AG04449 (cell line): ENCODE measurements at regions not wholly inside any gene's neighbourhood (a gene's known extent, or its start where the extent isn't known, plus 50 kb on each side); places are given as distances from the start of the nearest gene placed in this dataset.

ENCODE experiments used
- CTCF ChIA-PET: fragments of 350-600 bp; formaldehyde crosslinking; extraction: SDS; loops from one replicate; lab custom pipeline; 2021; ENCODE audit warnings: antibody characterized with exemption; lab: Yijun Ruan, JAX
- POLR2A ChIA-PET: fragments of 400-600, 350-600 bp; formaldehyde crosslinking; extraction: SDS; loops from one replicate; lab custom pipeline; 2020; ENCODE audit warnings: antibody characterized with exemption, inconsistent platforms; lab: Yijun Ruan, JAX
- DNase-seq: peaks from one replicate; pipeline ENCODE4 v3.0.0-alpha.2; 2010; ENCODE audit warnings: low read depth, low spot score
- H3K4me3 ChIP-seq: 2 replicates; pipeline ENCODE4 v1.5.1; 2011; ENCODE audit warnings: low read depth, mild to moderate bottlenecking, control low read depth, low read length
- TF ChIP-seq, protein P1 (sequence below): IDR thresholded peaks from one replicate; pipeline ENCODE4 v1.5.1; 2011; ENCODE audit warnings: mild to moderate bottlenecking, moderate library complexity, low read length, control low read depth, inconsistent platforms; ENCODE audit not compliant: insufficient read depth; ENCODE audit errors: missing control alignments

DNA sequence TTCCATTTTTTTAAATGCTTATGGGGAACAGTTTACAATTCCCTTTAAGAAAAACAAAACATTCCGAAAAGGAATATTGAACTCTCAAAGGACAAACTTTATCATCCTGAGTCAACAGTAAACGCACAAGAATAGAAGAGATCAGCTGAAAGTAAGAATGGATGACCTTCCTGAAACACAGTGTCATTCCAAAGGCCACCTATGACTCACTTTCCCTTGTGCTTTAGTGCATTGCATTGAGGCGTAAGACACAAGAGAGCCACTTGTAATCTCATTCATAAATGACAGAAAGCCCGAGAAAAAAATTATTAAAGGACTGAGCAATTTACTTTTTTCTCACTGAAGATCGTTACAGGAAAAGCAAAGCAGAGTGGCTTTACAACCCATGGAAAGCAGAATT lies 1062.4 kb upstream of the DIAPH2 start:
- TF ChIP-seq, protein P1, sequence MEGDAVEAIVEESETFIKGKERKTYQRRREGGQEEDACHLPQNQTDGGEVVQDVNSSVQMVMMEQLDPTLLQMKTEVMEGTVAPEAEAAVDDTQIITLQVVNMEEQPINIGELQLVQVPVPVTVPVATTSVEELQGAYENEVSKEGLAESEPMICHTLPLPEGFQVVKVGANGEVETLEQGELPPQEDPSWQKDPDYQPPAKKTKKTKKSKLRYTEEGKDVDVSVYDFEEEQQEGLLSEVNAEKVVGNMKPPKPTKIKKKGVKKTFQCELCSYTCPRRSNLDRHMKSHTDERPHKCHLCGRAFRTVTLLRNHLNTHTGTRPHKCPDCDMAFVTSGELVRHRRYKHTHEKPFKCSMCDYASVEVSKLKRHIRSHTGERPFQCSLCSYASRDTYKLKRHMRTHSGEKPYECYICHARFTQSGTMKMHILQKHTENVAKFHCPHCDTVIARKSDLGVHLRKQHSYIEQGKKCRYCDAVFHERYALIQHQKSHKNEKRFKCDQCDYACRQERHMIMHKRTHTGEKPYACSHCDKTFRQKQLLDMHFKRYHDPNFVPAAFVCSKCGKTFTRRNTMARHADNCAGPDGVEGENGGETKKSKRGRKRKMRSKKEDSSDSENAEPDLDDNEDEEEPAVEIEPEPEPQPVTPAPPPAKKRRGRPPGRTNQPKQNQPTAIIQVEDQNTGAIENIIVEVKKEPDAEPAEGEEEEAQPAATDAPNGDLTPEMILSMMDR: no peak
- POLR2A ChIA-PET: no interaction called here
- H3K4me3 ChIP-seq: no peak overlapping the region
- DNase-seq: no peak
- CTCF ChIA-PET: no interaction called here

DNA sequence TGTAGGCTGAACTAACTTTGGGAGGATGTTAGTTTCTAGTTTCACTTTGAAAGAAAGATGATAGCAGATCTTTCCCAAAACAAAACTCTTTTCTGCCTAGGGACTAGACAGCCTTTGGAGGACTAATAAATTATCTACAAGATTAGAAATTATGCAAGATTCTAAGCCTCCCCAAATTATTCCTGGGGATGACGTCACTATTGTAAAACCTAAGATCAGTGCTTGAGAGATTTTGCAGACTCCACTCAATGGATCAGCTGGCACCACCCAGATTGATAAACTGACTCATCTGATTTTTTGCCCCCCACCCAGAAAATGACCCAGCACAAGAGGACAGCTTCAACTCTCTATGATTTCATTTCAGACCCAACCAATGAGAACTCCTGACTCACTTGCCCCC lies 1057.9 kb upstream of the DIAPH2 start:
- ChIA-PET POLR2A (no interaction called here), CTCF (no interaction called here)
- TF ChIP-seq, protein P1: no peak
- no peak overlapping the region for H3K4me3 ChIP-seq
- no peak for DNase-seq

DNA sequence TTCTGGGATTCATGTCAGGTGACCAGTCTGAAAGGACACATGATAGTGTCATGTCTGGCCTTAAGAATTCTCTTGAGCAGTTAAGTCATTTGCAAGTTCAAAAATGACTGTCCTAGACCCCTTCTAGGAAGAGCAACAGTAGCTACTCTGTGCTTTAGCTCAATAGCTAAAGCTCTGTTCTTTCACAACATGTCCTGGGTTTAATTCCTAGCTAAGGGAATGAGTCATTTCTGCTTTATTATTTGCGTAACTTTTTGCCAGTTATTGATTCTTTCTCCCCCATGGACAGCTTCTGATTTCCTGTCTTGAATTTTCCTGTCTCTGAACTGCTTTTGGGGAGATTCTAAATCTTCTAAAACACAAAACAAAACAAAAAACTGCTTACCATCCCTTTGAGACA lies 1055.8 kb upstream of the DIAPH2 start:
- TF ChIP-seq, protein P1: no peak
- ChIA-PET CTCF (no interaction called here), POLR2A (no interaction called here)
- no peak for DNase-seq
- no peak overlapping the region for H3K4me3 ChIP-seq

DNA sequence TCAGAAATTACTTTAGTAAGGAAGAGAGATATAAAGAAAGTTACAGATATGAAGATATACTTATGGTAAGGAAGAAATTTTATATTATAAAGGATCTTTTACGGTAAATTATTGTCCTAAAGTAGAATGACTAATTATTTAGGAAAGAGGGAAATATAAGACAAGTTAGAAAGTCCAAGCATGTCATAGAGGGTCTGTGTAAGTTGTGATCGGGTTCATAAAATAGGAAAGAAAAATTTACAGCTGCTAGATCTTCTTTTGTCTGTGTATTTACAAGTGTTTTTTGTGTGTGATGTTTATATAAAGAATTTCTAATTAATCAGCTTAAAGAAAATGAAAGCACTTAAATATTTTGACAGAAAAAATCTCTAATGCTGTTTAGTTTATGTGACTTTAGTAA lies 1054.9 kb upstream of the DIAPH2 start:
- ChIA-PET CTCF (no interaction called here), POLR2A (no interaction called here)
- no peak overlapping the region for H3K4me3 ChIP-seq
- no peak for DNase-seq
- TF ChIP-seq, protein P1: no peak

DNA sequence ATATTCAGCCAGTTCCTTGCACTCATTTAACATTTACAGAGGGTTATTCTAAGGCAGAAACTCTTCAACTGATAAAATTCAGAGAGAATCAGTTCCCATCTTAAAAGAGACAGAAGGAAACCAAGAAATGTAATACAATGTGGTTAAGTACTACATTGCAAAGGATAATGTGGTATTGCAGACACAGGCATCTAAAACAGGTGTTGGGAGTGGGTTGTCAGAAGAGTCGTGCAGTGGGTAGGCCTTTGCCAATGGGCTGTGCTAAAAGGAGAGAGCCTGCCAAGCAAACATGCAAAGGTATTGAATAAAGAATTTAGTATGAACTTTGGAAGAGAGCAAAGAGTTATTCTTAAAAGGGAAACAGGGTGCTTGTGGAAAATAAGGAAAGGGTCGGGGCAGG lies 1044.4 kb upstream of the DIAPH2 start:
- no peak overlapping the region for H3K4me3 ChIP-seq
- POLR2A ChIA-PET: no interaction called here
- CTCF ChIA-PET: no interaction called here
- TF ChIP-seq, protein P1: no peak
- DNase-seq: no peak

DNA sequence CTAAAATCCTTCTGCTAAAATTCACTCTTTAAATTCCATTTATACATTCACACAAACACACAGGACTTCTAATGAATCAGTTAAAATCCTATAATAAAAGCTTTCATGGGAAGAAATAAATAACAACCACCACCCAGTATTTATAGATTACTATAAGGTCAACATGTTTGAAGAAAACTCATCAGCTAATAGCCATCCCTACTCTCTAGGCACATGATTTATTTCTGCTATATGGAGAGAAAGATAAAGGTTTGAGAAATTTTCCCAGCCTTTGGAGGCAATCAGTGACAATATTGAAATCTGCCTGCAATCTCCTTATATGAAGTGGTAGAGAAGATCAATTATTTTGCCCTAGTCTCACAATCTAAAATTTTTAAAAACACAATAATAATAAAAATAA lies 1038.9 kb upstream of the DIAPH2 start:
- POLR2A ChIA-PET: no interaction called here
- DNase-seq: no peak
- H3K4me3 ChIP-seq: no peak overlapping the region
- TF ChIP-seq, protein P1: no peak
- CTCF ChIA-PET: no interaction called here
